ENCODE measurements at regions not wholly inside any gene's neighbourhood (a gene's known extent, or its start where the extent isn't known, plus 50 kb on each side); places are given as distances from the start of the nearest gene placed in this dataset.

DNA sequence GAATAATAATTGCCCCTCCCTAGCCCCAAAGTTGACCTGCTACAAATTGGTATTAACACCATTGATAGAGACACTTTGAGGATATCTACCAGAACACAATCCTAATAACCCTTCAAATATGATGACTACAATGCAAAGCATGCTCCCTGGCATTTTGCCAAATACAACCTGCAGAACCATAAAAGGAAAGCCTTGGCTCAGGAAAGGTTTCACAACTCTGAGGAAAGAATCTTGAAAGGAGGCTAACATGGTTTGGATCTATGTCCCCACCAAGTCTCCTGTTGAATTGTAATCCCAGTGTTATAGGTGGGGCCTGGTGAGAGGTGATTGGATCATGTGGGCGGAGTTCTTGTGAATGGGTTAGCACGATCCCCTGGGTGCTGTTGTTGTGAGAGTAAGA, 140.4 kb upstream of the ARHGAP42 start:
- TF ChIP-seq EP300 (IDR thresholded peaks at IDR 0.05), result no peak
- no peak for TF ChIP-seq POLR2A (IDR thresholded peaks at IDR 0.05; ENCODE audit: low read depth)

Data from esophagus muscularis mucosa (tissue), 2 donors.